HG03457 (cell line): ENCODE measurements at regions not wholly inside any gene's neighbourhood (a gene's known extent, or its start where the extent isn't known, plus 50 kb on each side); places are given as distances from the start of the nearest gene placed in this dataset.

ENCODE experiments used
- ATAC-seq: cut with Tn5 transposase; IDR thresholded peaks from one replicate; pipeline ENCODE4 v1.9.1; 2021; ENCODE audit warnings: moderate number of reproducible peaks; ENCODE audit not compliant: unreplicated experiment

DNA sequence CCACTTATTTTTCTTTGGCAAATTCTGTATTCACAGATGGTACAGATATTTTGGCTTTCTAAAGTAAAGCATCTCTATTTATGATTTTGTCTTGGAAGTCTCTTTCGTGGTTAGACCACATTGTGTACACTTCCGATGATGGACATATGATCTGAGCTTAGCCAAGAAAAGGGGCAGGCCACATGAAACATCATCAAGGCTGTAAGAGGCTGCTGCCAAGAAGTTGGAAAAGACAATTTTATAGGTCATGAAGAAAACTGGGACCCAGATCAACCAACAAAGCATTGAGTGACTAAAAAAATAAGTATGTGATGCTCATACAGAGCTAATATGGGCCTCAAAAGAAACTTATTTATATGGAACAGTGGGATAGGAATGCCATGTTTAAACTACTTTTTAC lies 266.4 kb downstream of the HAO1 start:
- no peak for ATAC-seq

DNA sequence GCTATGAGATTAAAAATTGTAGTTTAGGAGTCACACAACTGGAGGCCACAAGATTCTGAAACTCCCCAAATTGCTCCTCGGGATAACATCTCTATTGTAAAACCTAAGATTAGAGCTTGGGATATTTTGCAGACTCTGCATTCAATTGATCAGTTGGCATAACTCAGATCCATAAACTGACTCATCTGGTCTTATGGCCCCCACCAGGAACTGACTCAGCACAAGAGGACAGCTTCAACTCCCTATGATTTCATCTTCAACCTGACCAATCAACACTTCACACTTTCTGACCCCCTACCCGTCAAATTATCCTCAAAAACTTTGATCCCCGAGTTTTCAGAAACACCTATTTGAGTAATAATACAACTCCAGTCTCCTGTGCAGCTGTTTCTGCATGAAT lies 257.3 kb downstream of the HAO1 start:
- no peak for ATAC-seq

DNA sequence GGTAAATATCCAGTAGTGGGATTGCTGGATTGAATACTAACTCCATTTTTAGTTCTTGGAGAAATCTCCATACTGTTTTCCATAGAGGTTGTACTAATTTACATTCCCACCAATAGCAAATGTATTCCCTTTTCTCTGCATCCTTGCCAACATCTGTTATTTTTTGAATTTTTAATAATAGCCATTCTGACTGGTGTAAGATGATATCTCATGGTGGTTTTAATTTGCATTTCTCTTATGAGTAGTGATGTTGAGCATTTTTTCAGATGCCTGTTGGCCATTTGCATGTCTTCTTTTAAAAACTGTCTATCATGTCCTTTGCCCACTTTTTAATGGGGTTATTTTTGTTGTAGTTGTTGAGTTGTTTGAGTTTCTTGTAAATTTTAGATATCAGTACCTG lies 253.2 kb downstream of the HAO1 start:
- ATAC-seq = no peak

DNA sequence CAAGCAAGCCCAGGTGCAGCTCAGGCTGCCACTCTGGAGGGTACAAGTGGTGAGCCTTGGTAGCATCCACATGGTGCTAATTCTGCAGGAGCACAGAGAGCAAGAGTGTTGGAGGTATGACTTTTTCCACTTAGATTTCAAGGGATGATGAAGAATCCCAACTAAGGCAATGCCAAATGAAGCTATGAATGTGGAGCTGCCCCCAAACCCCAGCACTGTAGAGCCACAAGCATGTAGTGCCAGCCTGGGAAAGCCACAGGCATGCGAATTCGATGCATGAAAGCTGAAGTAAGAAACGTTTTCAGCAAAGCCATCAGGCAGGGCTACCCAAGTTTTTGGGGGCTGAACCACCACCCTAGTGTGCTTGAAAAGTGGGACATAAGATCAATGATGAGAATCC lies 251.1 kb downstream of the HAO1 start:
- no peak for ATAC-seq

DNA sequence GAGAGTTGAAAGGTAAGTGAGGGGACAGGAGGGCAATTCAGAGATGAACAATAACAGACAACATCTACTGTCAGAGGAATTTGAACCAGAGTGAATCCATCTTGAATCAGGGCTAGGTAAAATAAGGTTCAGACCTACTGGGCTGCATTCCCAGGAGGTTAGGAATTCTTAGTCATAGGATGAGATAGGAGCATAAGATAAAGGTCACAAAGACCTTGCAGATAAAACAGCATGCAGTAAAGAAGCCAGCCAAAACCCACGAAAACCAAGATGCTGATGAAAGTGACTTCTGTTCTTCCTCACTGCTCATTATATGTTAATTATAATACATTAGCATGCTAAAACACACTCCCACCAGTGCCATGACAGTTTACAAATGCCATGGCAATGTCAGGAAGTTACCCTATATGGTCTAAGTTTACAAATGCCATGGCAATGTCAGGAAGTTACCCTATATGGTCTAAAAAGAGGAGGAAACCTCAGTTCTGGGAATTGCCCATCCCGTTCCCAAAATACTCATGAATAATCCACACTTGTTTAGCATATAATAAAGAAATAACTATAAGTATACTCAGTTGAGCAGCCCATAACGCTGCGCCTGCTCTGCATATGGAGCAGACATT lies 248.5 kb downstream of the HAO1 start:
- no peak for ATAC-seq

DNA sequence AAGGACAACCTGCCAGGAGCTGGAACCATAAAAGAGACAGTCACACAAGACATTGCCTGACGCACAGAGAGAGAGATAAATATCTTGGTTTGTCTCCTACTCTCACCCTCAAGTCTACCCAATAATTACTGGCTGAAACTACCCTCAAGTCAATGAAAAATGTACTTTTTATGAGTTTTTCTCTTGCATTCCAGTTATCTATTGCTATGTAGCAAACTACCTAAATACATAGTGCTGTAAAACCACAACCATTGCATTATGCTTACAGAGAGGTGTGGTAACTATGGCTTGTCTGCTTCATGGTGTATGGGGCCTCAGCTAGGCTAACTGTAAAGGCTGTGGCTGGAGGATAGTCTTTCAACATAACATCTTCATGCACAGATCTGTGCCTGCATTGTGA lies 247.8 kb downstream of the HAO1 start:
- ATAC-seq = no peak

DNA sequence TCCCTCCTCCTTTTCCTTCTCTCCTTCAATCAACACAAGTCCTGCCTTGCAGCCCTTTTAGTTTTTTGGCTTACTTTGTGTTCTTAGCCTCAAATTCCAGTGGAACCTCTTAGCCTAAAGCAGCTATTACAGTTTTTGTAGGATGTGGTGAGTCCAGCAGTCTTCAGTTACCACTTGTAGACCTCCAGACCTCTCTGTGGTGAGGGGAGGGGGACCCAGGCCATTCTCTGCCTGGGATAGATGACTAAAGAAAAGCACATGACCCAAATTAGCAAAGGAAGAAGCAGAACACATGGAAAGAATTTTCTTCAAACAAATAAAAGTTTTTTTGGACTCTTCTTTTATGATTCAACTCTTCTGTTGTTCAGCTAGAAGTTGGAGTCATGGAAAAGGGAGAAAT lies 246.5 kb downstream of the HAO1 start:
- no peak for ATAC-seq

DNA sequence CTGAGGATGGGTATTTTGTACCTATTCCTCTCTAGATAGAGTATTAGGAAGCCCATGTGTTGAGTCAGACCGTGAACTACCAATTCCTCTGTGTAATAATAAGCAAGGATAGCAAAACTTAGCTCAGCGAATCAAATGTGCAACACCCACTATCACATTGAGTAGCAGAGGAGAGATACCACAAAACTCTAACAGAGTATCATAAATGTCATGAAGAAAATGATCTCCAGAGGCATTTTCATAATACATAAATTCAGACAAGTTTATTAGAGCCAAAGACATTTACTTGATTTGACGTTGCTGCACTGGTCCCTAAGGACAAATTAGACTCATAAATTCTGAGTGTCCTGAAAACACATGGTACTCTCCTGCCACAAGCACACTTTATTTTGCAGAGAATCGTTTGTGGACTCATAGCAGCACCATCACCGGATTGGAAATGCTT lies 245.2 kb downstream of the HAO1 start:
- ATAC-seq = no peak

DNA sequence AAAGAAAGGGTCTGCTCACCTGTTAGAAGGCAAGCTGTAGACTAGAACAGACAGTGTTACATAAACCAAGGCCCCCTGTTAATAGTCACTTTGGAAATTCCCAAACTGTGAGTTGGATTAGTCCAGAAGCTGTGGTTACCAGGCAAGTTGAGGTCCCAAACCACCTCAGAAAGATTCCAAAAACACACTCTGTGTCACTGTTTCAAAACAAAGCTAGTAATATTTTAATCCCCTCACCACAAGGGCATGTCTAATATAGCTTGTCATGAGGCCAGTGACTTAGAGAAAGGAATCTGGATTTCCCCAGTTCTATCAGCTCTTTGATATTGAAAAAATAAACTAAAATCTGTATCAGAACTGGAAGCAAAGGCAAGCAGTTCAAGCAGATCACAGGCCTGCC lies 244.6 kb downstream of the HAO1 start:
- no peak for ATAC-seq

DNA sequence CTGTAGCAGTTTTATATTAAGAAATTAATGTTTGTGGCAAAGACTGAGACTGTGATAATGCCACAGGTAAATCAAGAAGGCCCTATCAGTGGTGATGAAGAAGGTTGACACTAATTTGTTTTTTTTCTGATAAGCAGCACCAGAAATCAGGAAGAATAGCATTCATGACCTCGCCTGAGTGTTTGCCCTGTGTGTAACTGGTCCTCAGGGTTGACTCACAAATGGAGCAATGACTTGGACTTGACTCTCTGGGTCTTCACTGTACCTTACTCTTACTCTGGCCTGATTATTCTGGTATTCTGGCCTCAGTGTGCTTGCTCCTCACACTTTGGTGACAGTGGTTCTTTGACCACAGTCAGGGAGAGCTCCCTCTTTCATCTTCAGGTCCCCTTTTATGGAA lies 243.9 kb downstream of the HAO1 start:
- ATAC-seq = no peak

DNA sequence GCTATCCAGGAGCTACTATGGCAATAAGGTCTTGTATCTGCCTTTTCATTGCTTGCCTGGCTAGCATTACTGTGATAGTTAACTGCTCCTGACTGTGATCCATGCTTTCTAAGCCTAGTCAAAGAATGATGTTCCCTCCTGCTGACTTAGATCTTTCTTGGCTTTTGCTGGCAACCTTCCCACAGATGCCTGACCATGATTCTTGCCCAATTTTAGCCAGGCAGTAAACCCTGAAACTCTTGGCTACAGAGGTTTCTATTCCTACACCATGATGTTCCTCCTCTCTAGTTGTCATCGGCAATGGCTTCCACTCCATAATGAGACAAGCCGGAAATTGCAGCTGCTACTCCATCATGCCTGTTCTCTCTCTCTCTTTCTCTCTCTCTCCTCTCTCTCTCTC lies 238.1 kb downstream of the HAO1 start:
- no peak for ATAC-seq

DNA sequence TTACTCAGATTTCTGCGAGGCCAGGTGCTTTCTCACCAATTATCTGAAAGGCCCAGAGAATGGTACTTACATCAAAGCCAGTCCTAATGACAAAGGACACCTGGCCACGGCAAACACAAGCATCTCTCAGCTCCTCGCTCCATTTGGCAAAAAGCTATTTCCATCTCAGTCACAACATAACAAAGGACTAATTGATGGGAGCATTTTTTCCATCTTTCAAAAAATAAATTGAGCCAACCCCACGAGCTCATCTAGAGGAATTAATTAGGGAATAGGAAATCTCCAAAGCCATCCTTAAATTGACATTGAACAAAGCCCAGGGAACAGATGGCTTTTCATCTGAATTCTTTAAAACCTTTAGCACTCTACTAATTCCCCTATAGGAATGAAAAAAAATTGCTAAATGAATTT lies 236.7 kb downstream of the HAO1 start:
- ATAC-seq = no peak

DNA sequence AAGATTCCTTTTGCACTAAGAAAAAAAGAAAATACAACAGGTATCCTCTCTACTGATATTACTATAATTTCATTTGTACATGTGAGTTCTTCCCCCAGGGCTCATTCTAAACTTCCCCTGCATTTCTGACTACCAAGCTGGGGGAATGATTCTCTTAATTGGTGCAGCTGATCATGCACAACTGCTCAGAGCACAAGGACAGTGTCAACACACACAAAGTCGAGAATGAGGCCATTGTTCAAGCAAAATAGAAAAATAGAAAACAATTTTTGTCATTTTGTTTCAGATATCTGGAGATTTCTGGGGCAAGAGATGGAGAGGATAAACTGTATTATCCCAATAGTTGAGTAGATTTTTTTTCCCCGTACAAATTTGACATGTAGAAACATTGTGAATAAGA lies 236.3 kb downstream of the HAO1 start:
- ATAC-seq = no peak

DNA sequence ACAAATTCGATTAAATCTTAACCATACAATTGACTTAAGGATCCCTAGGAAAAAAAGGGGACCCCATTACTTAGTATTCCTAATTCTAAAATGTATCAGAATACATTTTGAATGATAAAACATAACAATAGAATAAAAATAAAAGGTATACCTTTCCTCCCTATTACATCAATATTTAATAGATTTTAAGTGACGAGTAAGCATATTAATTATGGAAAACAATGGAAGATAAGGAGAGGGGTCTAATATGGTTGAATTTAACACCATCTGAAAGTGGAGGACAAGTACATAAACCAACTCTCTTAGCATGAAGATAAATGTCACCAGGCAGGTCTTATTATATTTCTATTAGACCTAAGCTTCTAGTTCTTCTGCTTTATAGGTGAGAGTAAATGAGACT lies 232.1 kb downstream of the HAO1 start:
- no peak for ATAC-seq

DNA sequence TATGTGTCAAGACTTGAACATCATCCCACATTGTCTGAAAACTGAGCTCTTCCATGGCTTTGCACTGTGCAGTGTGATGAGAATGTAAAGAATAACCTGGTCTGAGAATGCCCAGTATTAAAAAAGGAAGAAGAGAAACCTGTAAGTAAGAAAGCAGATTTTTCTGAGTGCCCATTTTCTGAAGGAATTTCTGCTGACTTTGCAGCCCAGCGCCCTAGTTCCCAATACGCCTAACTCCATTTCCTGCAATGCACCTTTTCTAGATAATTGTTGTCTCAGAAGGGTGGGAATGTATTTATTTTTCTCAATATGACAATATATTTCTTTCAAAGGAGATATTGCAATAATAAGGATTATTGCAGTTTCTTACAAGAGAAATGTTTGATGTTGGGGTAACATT lies 231.5 kb downstream of the HAO1 start:
- no peak for ATAC-seq

DNA sequence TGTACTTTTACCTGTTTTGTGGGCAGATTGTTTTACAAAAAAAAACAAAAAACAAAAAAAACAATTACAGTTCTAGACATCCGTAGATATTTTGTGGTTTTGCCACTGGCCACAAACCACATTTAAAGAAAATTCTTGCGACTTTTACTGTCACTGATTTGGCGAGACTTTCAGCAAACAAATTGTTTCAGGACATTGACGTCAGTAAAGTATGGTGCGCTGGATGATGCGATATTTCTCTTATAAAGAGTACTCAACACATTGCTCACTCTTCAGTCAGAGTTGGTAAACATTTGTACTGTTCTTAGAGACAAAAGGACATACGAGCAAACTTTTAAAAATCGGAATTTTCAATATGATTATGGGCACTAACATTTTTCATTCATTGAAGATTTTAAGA lies 229.8 kb downstream of the HAO1 start:
- no peak for ATAC-seq

DNA sequence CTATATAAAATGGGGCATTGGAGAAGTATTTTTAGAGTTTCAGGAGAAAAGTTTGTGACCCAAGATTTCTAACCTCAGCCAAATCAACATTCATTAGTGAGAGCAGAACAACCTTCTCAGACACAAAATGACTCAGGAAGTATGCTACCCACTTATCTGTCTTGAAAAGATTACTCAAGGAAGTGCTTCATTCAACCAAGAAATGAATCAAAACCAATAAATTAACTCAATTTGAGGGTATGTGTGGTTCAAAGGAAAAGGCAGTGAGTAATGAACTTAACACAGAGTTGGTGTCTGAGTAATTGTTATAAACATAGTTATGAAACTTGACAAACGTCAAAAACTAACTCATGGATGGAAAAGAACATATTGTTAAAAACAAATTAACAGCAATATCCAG lies 227.6 kb downstream of the HAO1 start:
- no peak for ATAC-seq

DNA sequence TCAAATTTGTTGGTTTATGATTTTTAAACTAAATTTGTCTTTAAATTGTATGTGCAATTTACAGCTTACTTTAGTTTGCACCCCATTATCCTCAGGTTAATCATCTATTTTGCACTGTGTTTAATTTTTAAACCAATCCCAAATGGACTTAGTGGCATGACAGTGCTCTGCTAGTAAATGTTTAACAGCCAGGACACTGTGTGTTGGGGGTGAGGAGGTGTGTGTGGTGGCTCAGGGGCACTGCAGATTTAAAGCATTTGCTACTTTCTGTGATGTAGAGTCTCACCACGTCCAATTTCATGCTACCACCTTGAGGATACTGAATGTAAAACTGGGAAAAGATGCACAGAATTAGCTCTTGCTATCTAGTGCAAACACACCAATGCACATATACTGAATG lies 225.7 kb downstream of the HAO1 start:
- no peak for ATAC-seq

DNA sequence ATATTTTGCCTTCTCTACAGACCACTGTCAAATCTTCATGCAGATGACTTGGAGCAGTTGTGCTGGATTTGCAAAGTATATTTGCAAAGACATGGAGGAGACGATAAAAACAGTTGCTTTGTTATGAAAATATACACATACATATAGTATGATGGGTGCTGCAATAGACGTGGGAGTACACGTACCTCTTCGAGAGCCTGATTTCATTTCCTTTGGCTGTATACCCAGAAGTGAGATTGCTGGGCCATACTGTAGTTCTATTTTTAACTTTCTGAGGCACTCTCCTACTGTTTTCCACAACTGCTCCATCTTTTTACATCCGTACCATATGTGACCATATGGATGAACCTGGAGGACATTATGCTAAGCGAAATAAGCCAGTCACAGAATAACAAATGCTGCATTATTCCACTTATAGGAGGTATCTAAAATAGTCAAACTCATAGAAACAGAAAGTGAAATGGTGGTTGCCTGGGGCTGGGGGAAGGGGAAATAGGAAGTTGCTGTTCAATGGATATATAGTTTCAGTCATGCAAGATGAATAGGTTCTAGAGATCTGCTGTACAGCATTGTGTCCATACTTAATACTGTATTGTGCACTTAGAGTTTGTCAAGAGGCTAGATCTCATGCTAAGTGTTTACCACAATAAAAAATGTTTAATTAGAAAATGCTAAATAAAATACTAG lies 223.8 kb downstream of the HAO1 start:
- ATAC-seq = no peak

DNA sequence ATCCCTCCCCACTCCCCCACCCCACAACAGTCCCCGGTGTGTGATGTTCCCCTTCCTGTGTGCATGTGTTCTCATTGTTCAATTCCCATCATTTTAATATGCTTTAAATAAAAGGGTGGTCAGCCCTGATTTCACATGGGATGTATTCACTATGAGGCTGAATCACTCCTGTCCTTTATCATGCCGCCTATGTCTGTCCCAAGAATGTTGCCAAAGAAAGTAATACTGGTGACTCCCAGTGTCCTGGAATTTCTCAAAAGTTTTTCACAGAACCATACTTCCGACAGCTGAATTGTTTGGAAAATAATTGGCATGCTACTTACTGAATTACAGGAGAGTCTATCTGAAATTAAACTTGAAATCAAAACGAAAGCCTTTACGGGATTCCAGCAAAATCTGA lies 217.7 kb downstream of the HAO1 start:
- no peak for ATAC-seq

DNA sequence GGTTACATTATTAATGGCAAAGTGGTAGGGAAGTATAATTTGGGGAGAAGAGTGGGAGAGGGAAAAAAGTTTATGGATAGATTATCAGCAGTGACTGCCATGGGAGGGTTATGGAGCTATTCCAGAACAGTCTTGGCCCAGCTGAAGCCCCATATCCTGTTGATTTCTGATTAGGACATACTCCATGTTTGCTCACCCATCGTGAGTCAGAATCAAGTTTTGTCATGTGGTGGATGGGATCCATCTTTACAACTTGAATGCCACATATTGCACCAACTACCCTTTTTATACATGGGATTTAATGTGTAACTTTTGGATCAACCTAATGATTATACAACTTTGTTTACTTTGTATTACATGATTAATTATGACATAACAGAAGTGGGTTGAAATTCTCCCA lies 217.0 kb downstream of the HAO1 start:
- no peak for ATAC-seq

DNA sequence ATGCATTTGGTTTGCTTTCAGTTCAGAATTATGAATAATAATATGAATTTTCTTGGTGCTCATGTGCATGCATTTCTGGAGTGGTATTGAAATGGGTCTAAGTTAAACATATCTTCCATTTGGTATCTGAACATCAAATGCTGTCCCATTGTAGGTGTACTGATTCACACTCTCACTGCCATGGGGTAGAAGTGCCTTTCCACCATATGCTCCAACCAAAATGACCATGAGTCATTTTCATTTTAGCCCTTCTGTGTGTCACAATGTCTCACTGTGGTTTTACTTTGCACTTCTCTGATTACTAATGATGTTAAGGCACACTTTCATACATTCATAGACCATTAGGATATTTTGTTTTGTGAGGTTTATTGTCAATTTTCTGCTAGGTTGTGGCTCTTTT lies 211.9 kb downstream of the HAO1 start:
- ATAC-seq = no peak

DNA sequence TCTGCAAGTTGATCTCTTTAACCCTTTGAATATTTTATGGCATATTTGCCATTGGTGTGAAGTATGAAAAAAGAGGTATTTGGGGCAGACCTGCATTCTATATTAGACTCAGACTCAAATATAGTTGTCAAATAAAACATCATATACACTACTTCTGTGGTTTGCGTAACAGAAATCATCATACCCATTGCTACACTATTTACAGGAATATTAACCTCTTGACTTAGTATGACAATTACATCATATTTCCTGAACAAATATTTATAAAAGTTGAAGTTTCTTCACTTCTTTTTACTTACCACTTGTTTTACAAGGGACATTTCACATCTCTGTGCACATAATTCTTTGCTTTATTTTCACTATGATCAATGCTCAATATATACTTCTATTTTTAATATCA lies 206.0 kb downstream of the HAO1 start:
- no peak for ATAC-seq
